ENCODE measurements at regions not wholly inside any gene's neighbourhood (a gene's known extent, or its start where the extent isn't known, plus 50 kb on each side); places are given as distances from the start of the nearest gene placed in this dataset.
"Not testable (repeated sequence)": the region's sequence is repeated elsewhere in the genome, so short reads cannot be mapped to it uniquely, and the experiment has no call there.

- DNase-seq (ENCODE audit: low read depth, low spot score): no peak
- H3K4me3 ChIP-seq (ENCODE audit: low read length): no peak overlapping the region
Observed at GRCh38 chr13:44887515-44887914, 101.8 kb downstream of the NUFIP1 start.

DNA sequence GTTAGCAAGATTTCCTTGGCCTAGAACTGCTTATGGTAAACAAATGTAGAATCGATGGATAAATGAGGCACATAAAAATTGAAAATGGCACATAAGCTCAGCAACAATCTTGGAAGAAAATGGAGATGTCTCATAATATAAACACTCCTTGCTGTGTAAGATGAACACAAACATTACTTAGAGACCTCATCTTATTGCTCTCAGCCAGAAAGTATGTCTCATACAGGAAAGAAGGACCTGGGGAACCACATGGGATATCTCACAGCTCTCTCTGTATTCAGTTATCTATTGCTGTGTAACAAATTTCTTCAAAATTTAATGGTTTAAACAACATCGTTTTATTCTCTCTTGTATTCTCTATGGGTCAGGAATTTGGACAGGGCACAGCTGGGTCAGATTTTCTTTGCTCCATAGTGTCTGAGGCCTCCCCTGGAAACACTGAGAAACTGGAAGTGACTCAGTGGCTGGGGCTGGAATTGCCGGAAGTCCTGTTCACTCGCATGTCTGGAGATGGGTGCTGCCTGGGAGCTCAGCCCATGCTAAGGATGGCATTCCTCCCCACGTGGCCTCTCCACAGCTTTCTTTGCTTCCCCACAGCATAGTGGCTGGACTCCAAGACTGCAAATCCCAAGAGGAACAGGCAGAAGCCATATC lies 105.1 kb downstream of the NUFIP1 start:
- no peak overlapping the region for H3K4me3 ChIP-seq (ENCODE audit: low read length)
- DNase-seq (ENCODE audit: low read depth, low spot score): no peak

GRCh38 chr13:44879452-44880058 lies 109.7 kb downstream of the NUFIP1 start:
- no peak overlapping the region for H3K4me3 ChIP-seq (ENCODE audit: low read length)
- peak; percentile 31 for DNase-seq (ENCODE audit: low read depth, low spot score)

- DNase-seq (ENCODE audit: low read depth, low spot score): no peak
- H3K4me3 ChIP-seq (ENCODE audit: low read length): no peak overlapping the region
Observed at GRCh38 chr13:44876782-44877324, 112.4 kb downstream of the NUFIP1 start.

- no peak overlapping the region for H3K4me3 ChIP-seq (ENCODE audit: low read length)
- no peak for DNase-seq (ENCODE audit: low read depth, low spot score)
Observed at GRCh38 chr13:44874886-44875630, 114.2 kb downstream of the NUFIP1 start.

DNA sequence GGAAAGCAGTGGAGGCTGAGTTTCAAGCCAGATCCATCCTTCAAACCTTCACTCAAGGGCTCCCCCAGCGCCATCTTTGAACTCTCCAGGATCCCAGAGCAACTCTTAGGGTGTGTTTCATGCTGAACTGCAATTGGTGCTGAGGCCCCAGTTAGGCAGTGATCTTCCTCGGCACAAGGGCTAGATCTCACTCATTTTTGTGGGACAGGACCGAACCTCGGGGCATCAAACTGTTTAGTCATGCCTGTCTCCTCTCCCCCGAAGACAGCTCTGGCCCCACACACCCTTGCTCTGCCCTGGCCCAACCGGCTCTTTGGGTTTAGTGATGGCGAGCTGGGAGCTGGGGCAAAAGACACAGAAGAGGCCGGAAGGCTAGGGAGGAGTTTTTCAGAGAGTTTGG lies 115.1 kb downstream of the NUFIP1 start:
- H3K4me3 ChIP-seq (ENCODE audit: low read length): no peak overlapping the region

GRCh38 chr13:44873461-44873860 lies 115.8 kb downstream of the NUFIP1 start:
- H3K4me3 ChIP-seq (ENCODE audit: low read length): no peak overlapping the region
- no peak for DNase-seq (ENCODE audit: low read depth, low spot score)

More for the DNA sequence above, 115.1 kb downstream of the NUFIP1 start:
- DNase-seq (ENCODE audit: low read depth, low spot score): no peak

DNA sequence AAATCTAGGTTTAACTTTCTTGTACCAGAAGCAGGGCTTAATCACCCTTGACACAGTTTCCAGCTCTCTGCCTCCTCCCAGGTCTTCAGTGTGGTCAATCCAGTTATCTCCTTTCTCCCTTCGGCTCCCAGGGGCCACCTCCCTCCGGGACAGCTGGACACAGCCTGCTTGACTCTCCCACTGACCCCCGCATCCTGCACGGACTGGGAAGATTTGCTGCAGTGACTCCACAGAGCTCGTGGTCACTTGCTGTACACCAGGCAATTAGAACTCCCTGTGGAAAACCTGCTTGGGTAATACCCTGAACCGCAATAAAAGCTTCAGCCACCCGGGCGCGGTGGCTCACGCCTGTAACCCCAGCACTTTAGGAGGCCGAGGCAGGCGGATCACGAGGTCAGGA lies 116.5 kb downstream of the NUFIP1 start:
- H3K4me3 ChIP-seq (ENCODE audit: low read length): no peak overlapping the region
- DNase-seq (ENCODE audit: low read depth, low spot score): no peak

GRCh38 chr13:44870456-44870929 lies 118.8 kb downstream of the NUFIP1 start:
- no peak for DNase-seq (ENCODE audit: low read depth, low spot score)
- no peak overlapping the region for H3K4me3 ChIP-seq (ENCODE audit: low read length)

- DNase-seq (ENCODE audit: low read depth, low spot score): no peak
- no peak overlapping the region for H3K4me3 ChIP-seq (ENCODE audit: low read length)
Observed at GRCh38 chr13:44869167-44869566, 120.1 kb downstream of the NUFIP1 start.

DNA sequence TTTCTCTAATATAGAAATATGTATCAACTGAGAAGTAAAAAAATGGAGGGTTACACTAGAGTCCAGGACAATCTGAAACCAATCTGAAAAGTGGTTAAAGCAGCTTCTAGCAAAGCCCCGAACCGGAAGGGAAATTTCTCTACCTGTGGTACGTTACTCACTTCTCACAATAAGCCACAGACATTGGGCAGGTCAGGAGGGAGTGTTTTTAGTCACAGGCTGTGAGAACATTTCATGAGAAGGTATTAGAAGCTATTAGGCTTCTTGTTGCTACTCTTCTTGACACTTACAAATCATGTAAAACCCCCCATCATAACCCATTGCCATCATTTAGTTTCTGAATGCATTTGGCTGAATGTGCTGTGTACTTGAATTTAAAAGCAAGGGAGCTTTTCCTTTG lies 120.9 kb downstream of the NUFIP1 start:
- DNase-seq (ENCODE audit: low read depth, low spot score): no peak
- H3K4me3 ChIP-seq (ENCODE audit: low read length): no peak overlapping the region

GRCh38 chr13:44867825-44868224 lies 121.4 kb downstream of the NUFIP1 start:
- no peak for DNase-seq (ENCODE audit: low read depth, low spot score)
- H3K4me3 ChIP-seq (ENCODE audit: low read length): no peak overlapping the region

DNA sequence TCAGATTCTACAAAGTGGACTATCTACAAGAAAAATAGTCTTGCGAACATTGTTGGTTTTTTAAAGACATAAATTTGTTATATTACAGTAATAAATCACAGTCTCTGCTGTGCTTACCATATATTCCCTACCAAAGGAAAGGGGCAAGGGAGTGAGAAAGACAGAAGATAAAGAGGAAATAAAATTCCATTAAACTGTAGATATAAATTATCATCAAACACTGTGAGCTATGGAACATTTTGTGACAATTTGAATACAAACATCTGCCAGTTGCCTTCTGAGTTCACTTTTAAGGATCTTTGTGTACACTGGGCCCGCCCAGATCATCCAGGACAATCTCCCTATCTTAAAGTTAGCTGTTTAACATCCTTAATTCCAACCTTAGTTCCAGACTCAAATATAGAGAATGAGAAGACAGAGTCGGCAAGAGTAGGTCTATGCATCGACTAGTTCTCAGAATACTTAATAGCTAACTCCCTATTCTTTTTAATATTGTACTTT lies 122.8 kb downstream of the NUFIP1 start:
- no peak overlapping the region for H3K4me3 ChIP-seq (ENCODE audit: low read length)
- no peak for DNase-seq (ENCODE audit: low read depth, low spot score)

DNA sequence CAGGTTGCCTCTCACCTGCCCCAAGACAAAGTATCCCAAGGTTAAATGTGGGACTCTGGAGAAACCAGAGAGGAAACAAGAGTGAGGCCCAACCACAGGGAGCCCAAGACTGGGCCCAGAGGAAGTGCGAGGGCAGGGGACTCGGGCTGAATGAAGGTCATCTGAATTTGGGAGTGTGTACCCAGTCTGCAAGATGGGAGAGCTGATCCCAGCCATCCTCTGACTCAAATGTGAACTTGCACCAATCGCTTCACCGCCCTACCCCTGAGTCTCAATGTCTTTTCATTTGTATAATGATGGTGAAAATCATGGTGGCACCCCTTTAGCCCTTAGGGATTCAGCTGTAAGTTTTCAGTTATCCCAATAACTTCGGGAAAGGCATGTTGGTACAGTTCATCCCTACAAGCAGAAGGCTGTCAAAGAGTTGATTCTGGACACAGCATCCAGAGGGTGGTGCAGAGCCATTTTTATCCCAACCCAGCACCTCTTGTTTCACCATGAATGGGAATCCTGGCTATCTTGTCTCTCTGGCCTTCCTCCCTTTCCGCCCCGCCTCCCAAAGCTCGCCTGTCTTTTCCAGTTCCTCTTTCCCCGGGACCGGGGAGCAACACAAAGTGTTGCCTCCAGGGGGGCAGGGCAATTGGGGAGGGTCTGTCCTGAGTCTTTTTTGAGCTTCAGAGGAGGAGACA lies 123.4 kb downstream of the NUFIP1 start:
- no peak overlapping the region for H3K4me3 ChIP-seq (ENCODE audit: low read length)
- DNase-seq (ENCODE audit: low read depth, low spot score): no peak

DNA sequence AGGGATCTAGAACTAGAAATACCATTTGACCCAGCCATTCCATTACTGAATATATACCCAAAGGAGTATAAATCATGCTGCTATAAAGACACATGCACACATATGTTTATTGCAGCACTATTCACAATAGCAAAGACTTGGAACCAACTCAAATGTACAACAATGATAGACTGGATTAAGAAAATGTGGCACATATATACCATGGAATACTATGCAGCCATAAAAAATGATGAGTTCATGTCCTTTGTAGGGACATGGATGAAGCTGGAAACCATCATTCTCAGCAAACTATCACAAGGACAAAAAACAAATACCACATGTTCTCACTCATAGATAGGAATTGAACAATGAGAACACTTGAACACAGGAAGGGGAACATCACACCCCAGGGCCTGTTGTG lies 125.6 kb downstream of the NUFIP1 start:
- not testable (repeated sequence) for DNase-seq (ENCODE audit: low read depth, low spot score); H3K4me3 ChIP-seq (ENCODE audit: low read length)

GRCh38 chr13:44860454-44860853 lies 128.8 kb downstream of the NUFIP1 start:
- H3K4me3 ChIP-seq (ENCODE audit: low read length): no peak overlapping the region
- no peak for DNase-seq (ENCODE audit: low read depth, low spot score)

DNA sequence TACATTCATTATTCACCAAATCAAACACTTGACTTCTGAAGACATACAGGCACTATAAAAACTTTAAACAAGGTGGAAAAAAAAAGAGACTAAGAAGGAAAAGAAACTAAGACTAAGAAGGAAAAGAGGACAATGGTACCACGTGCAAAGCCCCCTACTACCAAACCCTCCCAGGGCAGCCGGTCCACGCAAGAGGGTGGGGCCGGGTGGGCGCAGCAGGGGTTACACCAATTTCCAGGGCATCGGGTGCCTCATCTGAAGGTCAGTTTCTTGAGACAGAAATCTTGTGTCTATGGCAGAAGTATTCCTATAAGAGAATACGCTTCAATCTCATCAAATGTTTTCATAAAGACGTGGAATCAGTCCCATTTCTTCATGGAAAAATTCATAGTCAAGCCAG lies 131.5 kb downstream of the NUFIP1 start:
- H3K4me3 ChIP-seq (ENCODE audit: low read length): no peak overlapping the region
- DNase-seq (ENCODE audit: low read depth, low spot score): no peak

- DNase-seq (ENCODE audit: low read depth, low spot score): no peak
- H3K4me3 ChIP-seq (ENCODE audit: low read length): no peak overlapping the region
Observed at GRCh38 chr13:44857061-44857460, 132.2 kb downstream of the NUFIP1 start.

- no peak for DNase-seq (ENCODE audit: low read depth, low spot score)
- H3K4me3 ChIP-seq (ENCODE audit: low read length): no peak overlapping the region
Observed at GRCh38 chr13:44855860-44856259, 133.4 kb downstream of the NUFIP1 start.

Measured in Jurkat, Clone E6-1 (cell line).